ENCODE measurements at regions not wholly inside any gene's neighbourhood (a gene's known extent, or its start where the extent isn't known, plus 50 kb on each side); places are given as distances from the start of the nearest gene placed in this dataset.

DNA sequence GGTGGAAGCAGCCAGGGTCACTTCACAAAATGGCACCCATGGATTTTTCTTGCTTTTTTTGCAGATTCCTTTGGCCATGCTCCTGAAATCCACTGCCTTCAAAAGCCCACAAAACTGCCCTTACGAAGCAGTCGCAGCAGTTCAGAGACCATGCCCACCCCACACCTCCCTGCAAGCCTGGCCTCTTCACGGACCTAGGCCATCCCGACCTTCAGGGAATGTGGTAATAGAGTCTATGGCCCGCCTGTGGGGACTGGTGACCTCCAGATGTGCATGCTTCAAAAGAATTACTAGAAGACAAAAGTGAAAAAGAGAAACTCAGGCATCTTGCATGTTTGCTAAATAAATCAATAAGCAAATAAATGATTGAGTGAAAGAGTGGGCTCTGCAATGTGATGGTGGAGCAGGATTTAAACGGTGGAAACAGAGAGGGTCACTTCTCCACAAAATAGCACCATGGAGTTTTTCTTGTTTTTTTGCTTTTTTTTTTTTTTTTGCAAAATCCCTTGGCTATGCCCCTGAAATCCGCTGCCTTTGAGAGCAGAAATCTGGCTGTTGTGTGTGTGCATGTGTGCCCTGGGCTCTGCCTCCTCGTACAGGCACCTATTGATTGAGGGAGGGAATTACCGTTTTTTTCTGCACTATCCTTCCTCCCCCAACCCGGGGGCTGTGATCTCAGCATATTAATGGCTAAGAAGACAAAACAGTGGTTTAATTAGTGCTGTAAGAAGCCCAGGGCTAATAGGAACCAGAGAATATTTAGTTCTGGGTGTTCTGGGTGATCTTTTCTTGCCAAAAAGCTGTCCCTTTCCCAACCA, 107.4 kb downstream of the PXDC1 start:
- DNase-seq (ENCODE audit: low read depth, low spot score), result no peak

DNA sequence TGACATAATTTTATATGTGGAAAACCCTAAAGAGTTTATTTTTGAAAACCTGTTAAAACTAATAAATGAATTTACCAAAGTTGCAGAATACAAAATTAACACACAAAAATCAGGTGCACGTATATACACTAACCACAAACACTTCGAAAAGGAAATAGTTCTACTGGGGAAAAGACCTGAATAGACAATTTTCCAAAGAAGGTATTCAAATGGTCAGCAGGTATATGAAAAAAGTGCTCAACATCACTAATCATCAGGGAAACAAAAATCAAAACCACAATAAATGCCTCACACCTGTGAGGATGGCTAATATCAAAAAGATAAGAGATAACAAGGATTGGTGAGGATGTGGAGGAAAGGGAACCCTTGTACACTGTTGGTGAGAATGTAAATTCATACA, 110.6 kb downstream of the PXDC1 start:
- no peak for DNase-seq (ENCODE audit: low read depth, low spot score)

DNA sequence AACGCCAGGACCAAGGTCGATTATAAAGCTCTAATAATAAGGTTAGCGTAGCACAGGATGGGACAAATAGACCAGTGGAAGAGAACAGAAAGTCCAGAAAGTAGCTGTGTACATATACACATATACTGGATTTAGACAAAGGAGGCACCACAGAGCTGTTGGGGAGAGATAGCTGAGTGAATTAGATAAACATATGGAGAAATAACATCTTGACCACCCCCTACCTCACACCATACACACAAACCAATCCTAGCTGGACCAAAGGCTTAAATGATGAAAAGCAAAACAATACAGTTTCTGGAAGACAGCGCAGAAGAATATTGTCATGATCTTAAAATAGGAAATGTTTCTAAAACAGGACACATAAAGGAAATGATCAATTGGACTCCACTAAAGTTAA, 112.9 kb downstream of the PXDC1 start:
- DNase-seq (ENCODE audit: low read depth, low spot score), result no peak

DNA sequence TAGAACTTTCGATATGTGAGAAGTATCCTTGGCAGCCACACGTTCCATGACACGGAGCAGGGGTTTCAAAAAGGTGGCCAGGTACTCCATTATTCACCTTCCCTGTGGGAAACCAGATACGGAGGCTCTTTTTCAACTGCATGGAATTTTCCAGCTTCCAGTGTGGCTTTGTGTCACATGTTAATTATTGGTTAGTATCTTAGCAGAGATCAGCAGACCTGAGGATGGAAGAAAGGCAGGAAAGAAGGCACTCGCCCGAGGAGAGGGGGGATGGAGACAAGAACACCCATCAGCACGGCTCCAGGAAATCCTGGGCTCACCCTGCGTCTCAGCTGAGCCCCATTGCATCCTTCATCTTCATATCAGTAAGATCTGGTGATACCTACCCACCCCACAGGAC, 115.5 kb downstream of the PXDC1 start:
- no peak for DNase-seq (ENCODE audit: low read depth, low spot score)

DNA sequence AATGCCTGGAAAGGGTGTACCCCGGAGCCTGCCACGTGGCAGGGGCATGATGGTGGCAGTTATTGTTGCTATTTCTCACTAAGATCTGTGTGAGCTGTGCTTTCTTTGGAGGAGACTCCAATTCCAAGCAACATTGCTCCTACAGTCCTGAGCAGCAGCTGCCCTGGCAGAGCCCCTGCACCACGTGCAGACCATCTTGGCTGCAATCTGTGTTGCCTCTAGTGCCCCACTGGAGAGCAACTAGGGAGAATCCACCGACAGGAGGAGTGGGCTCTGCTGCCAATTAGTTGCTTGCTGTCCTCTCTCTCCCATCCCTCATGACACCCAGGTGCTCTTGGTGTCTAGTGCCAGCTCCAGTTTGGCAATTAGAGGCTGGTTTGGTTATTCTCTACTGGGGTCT, 116.0 kb downstream of the PXDC1 start:
- no peak for DNase-seq (ENCODE audit: low read depth, low spot score)

DNA sequence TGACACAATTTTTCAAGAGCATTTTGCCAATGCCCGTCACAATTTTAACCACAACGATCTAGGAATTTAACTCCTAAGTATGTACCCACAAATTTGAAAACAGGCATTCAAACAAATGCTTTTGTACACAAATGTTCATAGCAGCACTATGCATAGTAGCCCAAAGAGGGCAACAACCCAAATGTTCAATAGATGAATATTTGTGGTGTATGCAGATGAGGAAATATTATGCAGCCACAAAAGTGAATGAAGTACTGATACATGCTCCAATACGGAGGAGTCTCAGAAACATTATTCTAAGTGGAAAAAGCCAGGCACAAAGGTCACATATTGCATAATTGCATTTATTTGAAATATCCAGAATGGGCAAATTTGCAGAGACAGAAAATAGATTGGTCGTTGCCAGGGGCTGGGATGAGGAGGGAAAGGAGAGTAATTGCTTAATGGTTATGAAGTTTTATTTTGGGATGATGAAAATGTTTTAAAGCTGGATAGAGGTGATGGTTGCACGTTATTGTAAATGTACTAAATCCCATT, 117.2 kb downstream of the PXDC1 start:
- DNase-seq (ENCODE audit: low read depth, low spot score), result no peak

DNA sequence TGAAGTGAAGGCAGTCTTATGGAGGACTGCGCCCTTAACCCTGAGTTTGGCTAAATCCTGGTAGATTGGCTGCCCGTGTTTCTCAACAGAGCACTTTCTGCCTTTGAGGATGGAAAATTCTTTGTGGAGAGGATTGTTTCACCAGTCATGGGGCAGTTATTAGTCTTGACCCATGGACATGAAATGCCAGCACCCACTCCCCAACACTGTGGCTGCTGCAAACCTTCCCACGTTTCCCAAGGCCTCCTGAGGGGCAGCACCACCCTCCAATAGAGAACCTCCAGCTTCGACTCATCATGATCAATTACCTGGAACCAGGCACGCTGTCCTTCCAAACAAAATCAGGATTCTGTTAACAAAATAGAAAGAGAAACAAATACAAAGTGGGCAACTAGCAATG, 117.8 kb downstream of the PXDC1 start:
- DNase-seq (ENCODE audit: low read depth, low spot score), result no peak

DNA sequence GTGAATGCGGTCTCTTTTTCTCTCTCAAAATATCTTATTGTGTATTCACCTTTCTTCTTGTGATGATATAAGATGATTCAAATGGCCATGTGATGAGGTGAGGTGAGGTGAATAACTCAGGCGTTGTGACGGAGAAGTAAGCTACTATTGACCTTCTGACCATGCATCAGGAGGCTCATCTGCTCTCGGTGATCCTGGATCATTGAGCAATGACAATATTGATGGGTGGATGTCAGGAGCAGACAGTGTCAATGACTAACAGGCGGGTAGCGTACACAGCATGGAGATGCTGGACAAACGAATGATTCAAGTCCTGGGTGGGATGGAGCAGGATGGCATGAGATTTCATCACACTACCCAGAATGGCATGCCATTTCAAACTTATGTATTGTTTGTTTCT, 119.6 kb downstream of the PXDC1 start:
- no peak for DNase-seq (ENCODE audit: low read depth, low spot score)

DNA sequence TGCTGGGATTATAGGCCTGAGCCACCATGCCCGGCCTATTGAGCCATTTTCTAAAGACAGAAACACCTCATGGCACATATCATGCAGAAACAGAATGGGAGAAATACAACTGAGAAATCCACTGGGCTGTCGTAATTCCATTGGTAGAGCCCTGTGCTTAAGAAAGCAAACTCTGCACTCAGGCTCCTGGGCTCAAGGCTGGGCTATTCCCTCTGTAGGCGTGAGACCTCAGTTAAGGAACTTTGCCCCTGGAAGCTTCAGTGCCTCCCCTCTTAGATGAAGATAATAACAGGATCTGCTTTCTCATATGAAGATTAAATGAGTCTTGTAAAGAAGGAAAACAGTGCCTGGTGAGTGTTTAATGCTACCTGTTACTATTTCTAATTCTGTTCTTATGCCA, 120.3 kb downstream of the PXDC1 start:
- no peak for DNase-seq (ENCODE audit: low read depth, low spot score)

DNA sequence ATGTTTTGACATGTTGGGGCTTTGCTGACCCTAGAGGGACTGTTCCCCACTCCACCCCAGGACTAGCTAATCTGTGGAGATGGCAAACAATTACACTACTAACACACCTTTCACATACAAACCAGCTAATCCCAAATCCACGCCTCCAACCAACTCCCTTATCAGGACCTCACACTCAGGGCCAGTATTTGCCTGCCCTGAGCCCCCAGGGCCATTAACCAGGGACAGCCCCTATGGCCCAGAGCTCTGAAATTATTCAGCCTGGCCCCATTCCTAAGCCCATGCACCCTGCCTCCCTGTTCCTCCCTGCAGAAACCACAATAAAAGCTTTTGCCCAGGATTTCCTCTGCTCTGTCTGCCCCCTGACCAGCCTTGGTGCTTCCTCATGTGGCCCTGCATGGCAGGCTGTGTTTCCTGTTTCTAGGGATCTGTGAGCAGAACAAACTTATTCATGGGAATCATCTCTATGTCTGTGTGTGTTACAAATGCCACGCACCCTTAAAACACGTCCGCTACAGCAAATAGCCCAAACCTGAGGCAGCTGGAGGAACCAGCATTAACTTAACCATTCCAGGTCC, 121.2 kb downstream of the PXDC1 start:
- DNase-seq (ENCODE audit: low read depth, low spot score), result peak; percentile 53

DNA sequence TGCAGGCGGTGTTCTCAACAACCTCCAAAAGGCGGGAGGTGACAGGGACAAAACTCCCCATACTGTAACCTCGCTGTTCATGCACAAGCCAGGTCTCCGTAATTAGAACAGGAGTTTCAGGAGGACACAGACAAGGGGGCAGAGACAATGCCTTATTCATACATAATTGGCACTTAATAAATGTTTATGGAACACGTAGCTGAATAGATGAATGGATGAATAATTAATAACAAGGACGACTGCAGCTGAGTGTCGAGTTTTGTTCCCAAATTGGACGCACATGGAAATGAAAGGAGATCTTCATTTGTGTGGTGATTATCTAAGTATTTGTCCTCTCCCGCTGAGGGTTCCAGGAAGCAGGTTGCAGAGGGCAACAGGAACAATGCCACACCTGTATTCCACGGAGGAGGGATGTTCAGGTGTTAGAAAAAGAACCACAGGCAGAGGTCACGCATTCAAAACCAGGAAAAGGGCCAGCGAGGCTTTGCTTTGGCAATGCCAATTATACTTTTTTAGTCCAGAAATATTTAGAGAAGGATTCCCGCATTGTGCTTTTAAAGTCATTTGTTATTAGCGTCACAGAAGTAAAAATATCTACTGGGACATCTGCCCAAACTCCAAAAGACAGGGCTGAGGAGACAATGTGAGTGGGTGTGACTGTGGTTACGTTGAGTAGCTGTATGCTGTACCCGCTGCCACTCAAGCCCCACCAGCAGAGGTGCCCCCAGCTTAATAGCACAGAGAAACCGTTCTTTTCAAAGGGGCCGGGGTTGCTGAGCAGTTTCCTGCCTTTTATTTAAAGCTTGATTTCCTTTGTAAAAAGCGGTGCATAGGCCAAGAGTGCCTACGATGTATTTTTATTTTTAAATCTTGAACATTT, 123.3 kb downstream of the PXDC1 start:
- DNase-seq (ENCODE audit: low read depth, low spot score), result no peak

DNA sequence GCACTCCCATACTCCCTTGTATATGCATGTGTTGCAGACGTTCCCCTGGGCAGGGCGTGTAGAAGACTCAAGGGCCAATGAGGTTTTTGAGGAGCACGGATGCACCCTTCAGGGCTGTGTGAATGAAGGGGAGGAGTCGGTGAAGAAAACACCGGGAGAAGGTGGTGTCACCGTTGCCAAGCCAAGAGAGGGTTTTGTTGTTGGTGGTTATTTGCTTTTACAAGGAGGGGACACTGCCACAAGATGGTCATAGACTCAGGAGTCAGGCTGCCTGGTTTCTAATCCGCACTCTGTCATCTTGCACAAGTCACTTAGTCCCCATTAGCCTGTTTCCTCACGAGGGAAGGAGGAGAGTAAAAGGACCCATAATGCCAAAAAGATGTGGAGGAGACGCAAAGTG, 124.0 kb downstream of the PXDC1 start:
- DNase-seq (ENCODE audit: low read depth, low spot score), result no peak

DNA sequence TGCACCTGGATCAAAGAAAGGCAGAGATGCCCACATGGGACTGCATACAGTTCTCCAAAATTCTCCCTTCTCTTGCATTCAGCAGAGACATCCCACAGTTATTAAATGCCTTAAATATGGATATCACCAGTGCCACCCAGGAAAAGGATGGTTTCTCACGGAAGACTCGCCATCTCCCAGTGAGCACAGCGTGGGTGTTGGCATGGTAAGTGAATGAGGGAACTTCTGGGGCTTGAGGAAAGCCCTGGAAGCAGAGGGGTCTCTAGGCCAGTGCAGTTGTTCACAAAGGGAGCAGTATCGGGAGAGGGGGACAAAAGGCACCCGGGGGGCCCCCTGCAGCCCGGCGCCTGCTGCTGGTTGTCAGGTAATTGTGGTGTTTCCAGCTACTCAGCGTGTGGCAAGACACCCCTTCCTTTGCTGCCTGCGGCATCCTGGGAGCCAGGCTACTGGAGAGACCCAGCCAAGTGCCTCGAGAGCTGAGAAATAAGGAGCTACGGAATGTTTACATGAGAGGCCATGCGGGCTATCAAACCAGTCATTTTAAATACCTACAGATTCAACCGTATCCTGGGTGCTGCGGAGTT, 125.4 kb downstream of the PXDC1 start:
- DNase-seq (ENCODE audit: low read depth, low spot score), result peak; percentile 28

DNA sequence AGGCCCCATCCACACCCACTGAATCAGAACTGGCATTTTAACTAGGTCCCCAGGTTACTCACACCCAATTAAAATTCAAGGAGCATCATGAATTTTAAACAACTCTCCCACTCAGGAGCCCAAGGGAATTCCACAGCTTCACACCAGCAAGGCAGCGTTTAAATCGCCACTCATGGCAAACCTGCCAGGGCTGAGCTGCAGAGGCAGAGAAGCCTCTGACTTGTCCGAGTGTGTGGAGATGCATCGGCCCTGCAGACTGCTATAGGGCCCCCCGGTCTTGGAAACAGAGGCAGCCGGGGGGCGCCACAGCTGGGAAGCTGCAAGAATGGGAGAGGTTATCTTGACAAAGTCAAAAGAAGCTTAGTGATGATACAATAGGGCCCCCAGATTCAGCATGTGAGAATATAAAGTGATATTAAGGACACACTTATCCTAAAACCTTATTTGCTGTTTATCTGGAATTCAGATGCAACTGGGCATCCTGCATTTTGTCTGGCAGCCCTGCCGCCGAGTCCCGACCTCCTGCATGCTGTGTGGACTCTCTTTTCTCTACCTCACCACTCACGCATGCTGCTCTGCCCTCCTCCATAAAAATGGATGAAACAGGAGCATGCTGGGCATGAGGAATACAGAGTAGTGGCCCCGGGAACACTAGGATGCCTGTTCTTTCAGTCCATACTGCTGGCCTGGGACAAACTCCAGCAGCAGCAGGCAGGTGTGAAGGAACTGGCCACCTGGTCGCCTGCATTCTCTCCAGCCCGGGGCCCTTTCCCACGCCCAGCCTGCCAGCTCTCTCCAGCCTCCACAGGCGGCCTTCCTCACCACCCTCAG, 126.1 kb downstream of the PXDC1 start:
- peak; percentile 38 for DNase-seq (ENCODE audit: low read depth, low spot score)

DNA sequence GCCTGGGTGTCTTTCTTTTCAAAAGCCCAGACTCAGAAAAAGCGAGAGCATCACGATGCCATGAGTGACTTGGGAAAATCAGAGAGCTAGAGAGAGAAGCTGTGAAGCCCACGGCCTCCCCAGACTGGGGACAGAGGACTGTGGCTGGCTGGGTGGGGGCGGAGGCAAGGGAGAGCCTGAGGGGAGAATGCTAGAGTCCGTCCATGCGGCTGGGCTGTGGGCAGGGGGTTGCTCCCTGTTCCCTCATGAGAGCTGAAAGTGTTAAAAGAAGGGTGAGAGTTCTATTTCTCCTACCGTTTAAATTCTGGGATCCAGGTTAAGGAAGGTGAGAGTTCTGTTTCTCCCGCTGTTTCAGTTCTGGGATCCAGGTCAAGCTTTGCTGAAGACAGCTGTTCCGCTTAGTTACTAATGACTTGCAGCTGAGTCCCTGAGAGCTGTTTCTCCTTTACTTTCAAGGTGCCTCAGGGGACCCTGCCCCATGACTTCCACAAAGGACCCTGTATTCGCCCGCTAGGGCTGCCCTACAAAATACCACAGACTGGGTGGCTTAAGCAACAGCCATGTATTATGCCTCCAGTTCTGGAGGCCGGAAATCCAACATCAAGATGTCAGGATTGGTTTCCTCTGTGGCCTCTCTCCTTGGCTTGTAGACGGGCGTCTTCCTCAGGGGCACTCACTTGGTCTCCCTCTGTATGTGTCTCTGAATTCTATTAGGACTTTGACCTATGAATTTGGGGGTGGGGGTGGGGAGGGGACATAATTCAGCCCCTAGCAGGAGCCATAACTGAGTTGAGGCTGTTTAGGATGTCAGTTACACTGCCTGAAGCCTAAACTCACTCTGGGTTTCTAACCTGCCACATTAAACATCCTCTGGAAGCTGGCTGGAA, 127.0 kb downstream of the PXDC1 start:
- DNase-seq (ENCODE audit: low read depth, low spot score), result peak; percentile 77

DNA sequence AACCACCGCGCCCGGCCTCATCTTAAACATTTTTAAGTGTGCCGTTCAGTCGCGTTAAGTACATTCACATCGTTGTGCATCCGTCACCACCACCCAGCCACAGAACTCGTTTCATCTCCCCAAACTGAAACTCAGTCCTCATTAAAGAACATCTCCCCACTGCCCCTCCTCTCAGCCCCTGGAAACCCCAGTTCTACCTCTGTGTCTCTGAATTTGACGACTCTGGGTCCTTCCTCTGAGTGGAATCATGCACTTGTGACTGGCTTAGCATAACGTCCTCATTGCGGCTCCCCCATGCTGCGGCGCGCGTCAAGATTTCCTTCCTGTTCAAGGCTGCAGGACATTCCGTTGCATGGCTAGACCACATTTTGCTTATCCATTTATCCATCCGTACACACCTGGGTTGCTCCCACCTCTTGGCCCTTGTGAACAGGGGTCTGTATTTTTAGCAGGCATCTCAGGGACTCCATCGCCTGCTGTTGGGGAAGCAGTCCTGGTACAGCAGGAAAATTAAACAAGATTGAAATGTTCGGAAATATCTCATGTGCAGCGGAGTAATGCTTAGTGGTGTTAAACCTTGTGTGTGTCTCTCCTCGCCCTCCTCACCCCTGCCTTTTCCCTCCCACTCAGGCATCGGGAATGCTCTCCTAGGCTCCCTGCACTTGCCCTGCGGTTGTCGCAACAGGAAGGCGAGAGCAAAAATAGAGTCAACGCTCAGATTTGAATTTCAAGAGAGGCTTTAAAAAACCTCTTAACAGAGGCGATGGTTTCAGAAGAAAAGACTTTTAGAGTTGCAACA, 127.9 kb downstream of the PXDC1 start:
- DNase-seq (ENCODE audit: low read depth, low spot score), result no peak

DNA sequence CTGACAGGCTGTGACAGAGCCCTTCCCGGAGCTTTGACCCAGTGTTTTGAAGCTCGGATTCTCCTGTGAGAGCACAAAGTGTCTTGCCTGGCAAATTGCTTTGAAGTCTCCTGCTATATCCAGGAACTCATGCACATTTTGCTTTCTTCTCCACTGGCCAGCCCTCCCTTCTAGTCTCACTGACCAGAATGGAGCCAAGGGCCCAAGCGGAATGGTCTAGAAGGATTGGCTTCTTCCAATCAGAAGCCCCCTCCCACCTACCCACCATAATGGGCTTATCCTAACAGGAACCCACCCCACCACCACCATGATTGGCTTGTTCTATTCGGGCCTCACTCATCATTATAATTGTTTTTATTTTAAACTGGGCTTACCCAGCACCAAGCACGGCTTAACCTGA, 130.1 kb downstream of the PXDC1 start:
- no peak for DNase-seq (ENCODE audit: low read depth, low spot score)

DNA sequence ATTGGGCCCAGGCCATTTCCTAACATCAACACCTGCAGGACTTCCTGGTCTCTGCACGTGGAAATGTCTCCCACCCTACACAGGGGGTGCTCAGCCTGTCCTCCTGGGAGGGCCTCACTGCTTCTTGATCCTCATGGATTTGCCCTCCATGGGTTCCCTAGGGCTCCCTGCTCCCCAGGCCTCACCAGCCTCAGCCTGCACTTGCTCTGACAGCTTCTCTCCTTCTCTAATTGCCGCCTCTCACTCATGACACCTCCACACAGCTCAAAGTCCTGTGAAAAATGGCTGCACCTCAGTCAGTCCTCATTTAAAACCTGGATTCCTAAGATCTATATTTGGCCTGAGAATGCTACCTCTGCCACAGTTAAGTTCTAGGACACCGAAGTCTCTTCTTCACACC, 130.6 kb downstream of the PXDC1 start:
- no peak for DNase-seq (ENCODE audit: low read depth, low spot score)

DNA sequence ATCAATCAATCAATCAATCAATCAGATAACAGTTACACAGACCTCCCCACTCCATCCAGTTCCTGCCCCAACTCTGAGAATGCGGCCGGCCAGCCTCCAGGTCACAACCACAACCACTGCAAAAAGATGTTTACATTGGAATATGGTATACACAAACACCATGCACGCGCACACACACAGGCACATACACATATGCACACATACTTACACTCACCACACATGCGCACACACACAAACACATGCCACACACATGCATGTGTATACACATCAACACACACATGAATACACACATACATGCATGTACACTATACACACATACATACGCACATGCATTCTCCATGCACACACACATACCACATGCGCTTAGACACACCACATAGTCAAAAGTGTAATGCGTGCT, 131.1 kb downstream of the PXDC1 start:
- DNase-seq (ENCODE audit: low read depth, low spot score), result no peak
